Fibroblast of lung (primary cell): ENCODE measurements at regions not wholly inside any gene's neighbourhood (a gene's known extent, or its start where the extent isn't known, plus 50 kb on each side); places are given as distances from the start of the nearest gene placed in this dataset.

ENCODE experiments used
- CTCF ChIP-seq, 2 donors: IDR thresholded peaks in 1 of 2; conservative IDR thresholded peaks in 1 of 2; 1 replicate in 1 of 2; 2 replicates in 1 of 2; pipeline ENCODE4 v1.5.1; 2011 to 2012; ENCODE audit warnings: low read length in 2 of 2, control low read depth in 1 of 2, inconsistent platforms in 1 of 2, low read depth in 1 of 2, mild to moderate bottlenecking in 1 of 2
- EZH2 ChIP-seq: IDR thresholded peaks from 2 replicates; pipeline ENCODE4 v1.5.1; 2012; ENCODE audit warnings: low read length, control low read depth, mild to moderate bottlenecking; ENCODE audit errors: missing control alignments

- TF ChIP-seq CTCF (conservative IDR thresholded peaks at IDR 0.05 in 1 of 2, IDR thresholded peaks at IDR 0.05 in 1 of 2; ENCODE audit: low read depth in 1 of 2, low read length in 2 of 2) (no peak), EZH2 (no peak)
Measured at GRCh38 chr20:24779131-24779530, 169.9 kb upstream of the CST7 start.
